ENCODE measurements at regions not wholly inside any gene's neighbourhood (a gene's known extent, or its start where the extent isn't known, plus 50 kb on each side); places are given as distances from the start of the nearest gene placed in this dataset.

- no peak for TF ChIP-seq POLR2AphosphoS5 (IDR thresholded peaks at IDR 0.05)
- TF ChIP-seq POLR2A (IDR thresholded peaks at IDR 0.05; ENCODE audit: low read depth), result no peak
- TF ChIP-seq EP300 (IDR thresholded peaks at IDR 0.05), result no peak
- no peak for TF ChIP-seq CTCF (IDR thresholded peaks at IDR 0.05)
- no peaks in the 10 kb centered on the region for H3K9me3 ChIP-seq
- no peak for DNase-seq (ENCODE audit: extremely low spot score)
- H3K4me3 ChIP-seq, result no peak overlapping the region
- 70% methylated on average over 9 of the region's 9 CpGs for WGBS
- no peak overlapping the region for H3K27ac ChIP-seq (replicated peaks in 1 of 4)
- H3K27me3 ChIP-seq, result no peaks in the 10 kb centered on the region
- intact Hi-C loops (cut with DNase I), result no loop called here
- no peaks in the 10 kb centered on the region for H3K36me3 ChIP-seq
- H3K4me1 ChIP-seq, result no peaks in the 10 kb centered on the region
Measured at GRCh38 chr20:52763321-52763853, 208.8 kb upstream of the TSHZ2 start.

GRCh38 chr20:52761867-52762266, 210.3 kb upstream of the TSHZ2 start:
- no peaks in the 10 kb centered on the region for H3K36me3 ChIP-seq
- intact Hi-C loops (cut with DNase I), result no loop called here
- no peaks in the 10 kb centered on the region for H3K27me3 ChIP-seq
- H3K27ac ChIP-seq (replicated peaks in 1 of 4), result no peak overlapping the region
- no peak for TF ChIP-seq POLR2A (IDR thresholded peaks at IDR 0.05; ENCODE audit: low read depth)
- no peak for TF ChIP-seq CTCF (IDR thresholded peaks at IDR 0.05)
- TF ChIP-seq EP300 (IDR thresholded peaks at IDR 0.05), result no peak
- TF ChIP-seq POLR2AphosphoS5 (IDR thresholded peaks at IDR 0.05), result no peak
- WGBS, result 50% methylated on average over 1 of the region's 1 CpG
- DNase-seq (ENCODE audit: extremely low spot score), result no peak
- H3K9me3 ChIP-seq, result no peaks in the 10 kb centered on the region
- H3K4me1 ChIP-seq, result no peaks in the 10 kb centered on the region
- no peak overlapping the region for H3K4me3 ChIP-seq

- H3K4me1 ChIP-seq, result no peaks in the 10 kb centered on the region
- intact Hi-C loops (cut with DNase I), result no loop called here
- no peak for DNase-seq (ENCODE audit: extremely low spot score)
- H3K4me3 ChIP-seq, result no peak overlapping the region
- TF ChIP-seq CTCF (IDR thresholded peaks at IDR 0.05) (no peak), POLR2AphosphoS5 (IDR thresholded peaks at IDR 0.05) (no peak)
- no peaks in the 10 kb centered on the region for H3K36me3 ChIP-seq
- 85% methylated on average over 3 of the region's 3 CpGs for WGBS
- H3K9me3 ChIP-seq, result no peaks in the 10 kb centered on the region
- H3K27ac ChIP-seq (replicated peaks in 1 of 4), result no peak overlapping the region
- H3K27me3 ChIP-seq, result no peaks in the 10 kb centered on the region
Measured at GRCh38 chr20:52760791-52761190, 211.4 kb upstream of the TSHZ2 start.

GRCh38 chr20:52757411-52757810, 214.7 kb upstream of the TSHZ2 start:
- 79% methylated on average over 3 of the region's 3 CpGs for WGBS
- TF ChIP-seq POLR2AphosphoS5 (IDR thresholded peaks at IDR 0.05) (no peak), EP300 (IDR thresholded peaks at IDR 0.05) (no peak), POLR2A (IDR thresholded peaks at IDR 0.05; ENCODE audit: low read depth) (no peak), CTCF (IDR thresholded peaks at IDR 0.05) (no peak)
- no peak overlapping the region for H3K4me3 ChIP-seq
- no peak overlapping the region for H3K27ac ChIP-seq (replicated peaks in 1 of 4)
- no peaks in the 10 kb centered on the region for H3K4me1 ChIP-seq
- no peaks in the 10 kb centered on the region for H3K27me3 ChIP-seq
- intact Hi-C loops (cut with DNase I), result no loop called here
- no peak for DNase-seq (ENCODE audit: extremely low spot score)
- no peaks in the 10 kb centered on the region for H3K9me3 ChIP-seq
- no peaks in the 10 kb centered on the region for H3K36me3 ChIP-seq

GRCh38 chr20:52755744-52756143, 216.4 kb upstream of the TSHZ2 start:
- intact Hi-C loops (cut with DNase I), result no loop called here
- Histone ChIP-seq H3K36me3 (no peaks in the 10 kb centered on the region), H3K27me3 (no peaks in the 10 kb centered on the region), H3K4me3 (no peak overlapping the region), H3K9me3 (no peaks in the 10 kb centered on the region), H3K27ac (replicated peaks in 1 of 4) (no peak overlapping the region), H3K4me1 (no peaks in the 10 kb centered on the region)
- WGBS, result 55% methylated on average over 1 of the region's 1 CpG
- TF ChIP-seq CTCF (IDR thresholded peaks at IDR 0.05), result no peak
- no peak for TF ChIP-seq EP300 (IDR thresholded peaks at IDR 0.05)
- TF ChIP-seq POLR2AphosphoS5 (IDR thresholded peaks at IDR 0.05), result no peak
- no peak for TF ChIP-seq POLR2A (IDR thresholded peaks at IDR 0.05; ENCODE audit: low read depth)
- no peak for DNase-seq (ENCODE audit: extremely low spot score)

Data from esophagus muscularis mucosa (tissue), 4 donors.